Activated CD8-positive, alpha-beta memory T cell treated with anti-CD3 and anti-CD28 coated beads for 36 hours (primary cell): ENCODE measurements at regions not wholly inside any gene's neighbourhood (a gene's known extent, or its start where the extent isn't known, plus 50 kb on each side); places are given as distances from the start of the nearest gene placed in this dataset.

ENCODE experiments used
- CTCF ChIA-PET: fragments of 350-600 bp; sonication (Branson Sonifier 250); formaldehyde crosslinking; loops from one replicate; lab custom pipeline; 2021; ENCODE audit warnings: antibody characterized with exemption; lab: Charles Lee
- POLR2A ChIA-PET: fragments of 350-600 bp; sonication (Branson Sonifier 250); formaldehyde crosslinking; loops from one replicate; lab custom pipeline; 2021; ENCODE audit warnings: antibody characterized with exemption; lab: Charles Lee

GRCh38 chr2:217724471-217724870 is 278.3 kb downstream of the TNS1 start:
- POLR2A ChIA-PET, result no interaction called here
- CTCF ChIA-PET, result no interaction called here

DNA sequence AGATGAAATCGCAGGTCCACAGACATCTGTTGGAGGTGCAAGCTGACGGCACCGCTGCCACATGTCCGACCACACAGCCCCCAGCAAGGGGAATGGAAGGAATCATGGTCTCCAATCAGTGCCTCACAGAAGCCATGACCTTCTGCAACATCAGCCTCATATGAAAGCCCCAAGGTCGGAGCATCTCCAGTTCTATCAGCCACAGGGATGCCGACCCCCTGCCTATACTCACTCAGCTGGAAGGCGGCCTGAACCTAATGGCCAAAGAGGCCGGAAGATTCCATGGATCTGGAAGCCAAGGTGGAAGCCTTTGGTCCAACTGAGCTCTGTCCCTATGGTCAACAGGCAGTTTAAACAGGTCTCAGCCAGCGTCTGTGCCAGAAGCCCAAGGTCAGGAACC is 278.8 kb downstream of the TNS1 start:
- POLR2A ChIA-PET, result no interaction called here

GRCh38 chr2:217722883-217723472 is 279.8 kb downstream of the TNS1 start:
- ChIA-PET CTCF (interaction anchor here (1.1 kb wide), 1 partner anchor 11 kb away, joined by 3 read pairs; no protein-coding TSS in a partner anchor), POLR2A (no interaction called here)

More for the DNA sequence above, 278.8 kb downstream of the TNS1 start:
- CTCF ChIA-PET, result interaction anchor here (0.6 kb wide), 1 partner anchor 106 kb away, joined by 4 read pairs; no protein-coding TSS in a partner anchor

- ChIA-PET POLR2A (no interaction called here), CTCF (no interaction called here)
Measured at GRCh38 chr2:217717646-217718045, 285.1 kb downstream of the TNS1 start.

GRCh38 chr2:217715484-217715883 is 287.3 kb downstream of the TNS1 start:
- ChIA-PET POLR2A (no interaction called here), CTCF (no interaction called here)

DNA sequence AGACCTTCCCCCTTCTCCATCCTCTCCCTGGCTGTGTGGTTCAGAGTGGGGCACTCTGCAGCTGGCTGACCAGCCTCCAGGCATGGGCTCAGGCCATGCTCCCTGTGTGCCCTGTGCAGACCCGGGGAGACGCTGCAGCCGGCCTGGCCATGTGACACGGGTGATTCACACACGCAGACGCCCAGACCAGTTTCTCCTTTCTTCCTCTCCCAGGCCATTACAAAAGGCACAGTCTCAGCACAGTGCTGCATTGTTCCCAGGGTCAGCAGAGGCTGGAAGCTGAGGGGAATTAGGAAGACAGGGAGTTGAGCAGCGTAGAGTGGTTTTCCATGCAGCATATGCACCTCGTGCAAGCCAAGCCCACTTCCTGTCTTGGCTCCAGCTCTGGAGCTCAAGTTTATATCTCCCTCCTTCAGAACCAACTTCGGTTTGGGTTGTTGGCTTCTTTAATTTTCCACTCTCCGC is 288.5 kb downstream of the TNS1 start:
- ChIA-PET POLR2A (no interaction called here), CTCF (no interaction called here)

- ChIA-PET CTCF (interaction anchor here (0.6 to 2.4 kb wide), 6 partner anchors 28 to 1026 kb away, joined by 3 to 20 read pairs (median 3); no protein-coding TSS in a partner anchor), POLR2A (no interaction called here)
Measured at GRCh38 chr2:217713395-217714286, 289.2 kb downstream of the TNS1 start.

DNA sequence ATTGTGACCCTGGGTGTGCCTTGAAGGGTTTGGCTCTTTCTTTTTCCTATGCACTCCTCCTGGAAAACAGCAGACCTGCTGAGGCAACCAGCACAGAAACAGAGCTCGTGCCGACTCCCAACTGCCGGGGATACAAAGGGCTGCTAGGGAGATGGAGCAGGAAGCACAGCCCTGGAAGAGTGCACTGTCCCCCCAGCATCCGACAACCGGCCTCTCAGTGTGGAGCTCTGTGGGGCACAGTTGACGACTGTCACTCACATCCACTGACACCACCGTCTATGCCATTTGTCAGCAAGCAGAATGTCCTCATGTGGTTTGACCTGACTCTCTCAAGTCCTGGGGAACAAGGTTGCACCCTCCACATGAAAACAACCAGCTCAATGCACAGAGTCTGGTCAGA is 290.4 kb downstream of the TNS1 start:
- ChIA-PET CTCF (interaction anchor here (2.4 kb wide), 1 partner anchor 61 kb away, joined by 20 read pairs; no protein-coding TSS in a partner anchor), POLR2A (no interaction called here)

- POLR2A ChIA-PET, result no interaction called here
- CTCF ChIA-PET, result no interaction called here
Measured at GRCh38 chr2:217711188-217711587, 291.6 kb downstream of the TNS1 start.

DNA sequence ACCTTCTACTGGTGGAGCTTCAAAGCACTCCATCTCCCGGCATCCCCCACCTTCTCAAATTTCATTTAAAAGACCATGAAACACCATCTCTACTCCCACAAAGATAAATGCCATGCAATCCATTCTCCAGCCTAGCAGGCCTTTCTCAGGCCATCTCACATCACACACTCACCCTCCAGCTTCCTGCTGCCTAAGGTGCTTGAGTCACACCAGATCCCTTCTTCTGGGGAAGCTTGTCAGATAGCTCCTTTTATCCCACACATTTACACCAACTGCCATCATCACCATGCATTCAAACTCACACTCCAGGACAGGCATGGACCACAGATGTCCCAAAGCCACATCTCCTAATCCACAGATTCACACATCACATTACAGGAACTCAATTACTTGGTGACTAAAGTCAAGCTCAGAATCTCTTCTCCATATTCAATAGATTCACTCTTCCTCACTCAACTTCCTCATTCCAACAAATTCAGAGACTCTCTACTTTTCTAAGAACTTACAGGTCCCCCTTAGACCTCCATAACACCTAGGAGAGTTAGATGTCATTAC is 292.5 kb downstream of the TNS1 start:
- ChIA-PET CTCF (no interaction called here), POLR2A (no interaction called here)

GRCh38 chr2:217709478-217710210 is 293.2 kb downstream of the TNS1 start:
- CTCF ChIA-PET, result no interaction called here
- POLR2A ChIA-PET, result no interaction called here

DNA sequence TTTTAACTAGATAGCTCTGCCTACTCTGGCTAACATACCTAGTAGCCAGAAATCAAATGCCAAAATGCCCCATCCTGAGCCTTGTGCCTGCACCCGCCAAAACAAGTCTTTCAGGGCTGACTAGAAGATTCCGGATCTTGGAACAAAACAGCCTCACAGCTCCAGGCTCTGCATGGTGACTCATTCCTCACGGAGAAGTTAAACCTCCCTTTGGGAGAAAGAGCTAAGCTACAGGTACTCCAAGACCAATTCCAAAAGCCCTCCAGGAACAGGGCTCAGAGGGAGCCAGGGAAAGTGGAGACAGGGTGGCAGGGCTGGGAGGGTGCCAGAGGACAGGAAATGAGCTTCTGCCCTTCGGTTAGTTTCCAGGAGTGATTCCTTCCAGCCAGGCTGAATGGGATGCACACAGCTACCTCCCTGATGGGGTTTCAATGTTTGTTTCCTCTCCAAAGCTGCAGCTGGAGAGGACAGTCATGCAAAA is 295.6 kb downstream of the TNS1 start:
- ChIA-PET CTCF (no interaction called here), POLR2A (no interaction called here)

- CTCF ChIA-PET, result no interaction called here
Measured at GRCh38 chr2:217706513-217706912, 296.3 kb downstream of the TNS1 start.

GRCh38 chr2:217706095-217706494 is 296.7 kb downstream of the TNS1 start:
- ChIA-PET POLR2A (no interaction called here), CTCF (no interaction called here)

More at GRCh38 chr2:217706513-217706912, 296.3 kb downstream of the TNS1 start:
- POLR2A ChIA-PET, result no interaction called here

GRCh38 chr2:217705461-217705860 is 297.3 kb downstream of the TNS1 start:
- ChIA-PET POLR2A (no interaction called here), CTCF (no interaction called here)

GRCh38 chr2:217703999-217704398 is 298.8 kb downstream of the TNS1 start:
- POLR2A ChIA-PET, result no interaction called here
- CTCF ChIA-PET, result no interaction called here

DNA sequence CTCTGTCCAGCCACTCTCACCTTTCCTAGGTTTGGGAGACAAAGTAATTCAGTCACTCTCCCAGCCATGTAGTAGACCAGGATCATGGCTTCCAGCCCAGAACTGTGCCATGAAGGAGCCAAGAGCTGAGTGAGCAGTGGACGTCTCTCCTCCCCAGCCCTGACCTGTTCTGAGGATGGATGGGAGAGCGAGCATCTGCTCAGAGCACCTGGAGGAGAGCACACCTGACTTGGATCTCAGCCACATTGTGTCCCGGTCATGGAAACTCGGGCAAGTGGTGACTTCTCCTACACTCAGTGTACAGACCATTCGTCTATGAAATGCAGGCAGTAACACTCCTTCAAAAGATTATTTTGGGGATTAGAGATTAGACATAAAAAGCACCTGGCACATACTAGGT is 299.7 kb downstream of the TNS1 start:
- ChIA-PET POLR2A (no interaction called here), CTCF (no interaction called here)

DNA sequence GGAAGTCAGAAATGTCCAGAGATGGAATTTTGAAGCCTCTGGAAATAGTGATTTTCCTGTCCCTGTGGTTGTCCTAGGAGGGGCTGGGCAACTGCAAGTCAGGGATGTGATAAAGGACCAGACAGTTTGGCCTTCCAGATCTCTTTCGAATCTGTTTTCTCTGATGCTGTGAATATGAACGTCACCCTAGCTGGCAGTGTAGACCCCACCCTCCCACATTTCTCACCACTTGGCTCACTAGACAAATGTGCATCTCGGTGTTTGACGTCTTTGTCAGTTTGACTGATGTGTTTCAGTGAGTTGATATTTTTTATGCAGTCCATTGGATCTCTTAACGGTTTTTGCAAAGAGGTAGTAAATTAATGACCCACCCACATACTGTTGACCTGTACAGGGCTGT is 301.2 kb downstream of the TNS1 start:
- ChIA-PET POLR2A (no interaction called here), CTCF (no interaction called here)

DNA sequence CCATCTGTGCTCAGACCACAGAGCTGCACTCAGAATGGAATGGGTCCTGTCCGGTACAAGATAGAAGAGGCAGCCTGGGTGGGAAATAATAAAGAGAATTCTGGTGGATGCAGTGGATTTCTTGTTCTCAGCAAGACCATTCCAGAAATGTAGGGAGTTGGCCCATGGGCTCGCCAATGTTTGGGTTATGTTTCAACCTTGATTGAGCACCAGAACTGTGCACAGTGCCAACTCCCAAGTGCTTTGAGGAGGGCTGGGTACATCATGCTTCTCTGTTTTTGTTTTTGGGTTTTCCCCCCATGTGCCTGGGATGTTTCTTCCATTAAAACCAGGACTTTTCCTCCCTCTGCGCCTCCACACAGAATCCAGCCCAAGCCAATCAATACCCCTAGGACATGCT is 304.1 kb downstream of the TNS1 start:
- CTCF ChIA-PET, result no interaction called here
- POLR2A ChIA-PET, result no interaction called here
